ENCODE measurements at regions not wholly inside any gene's neighbourhood (a gene's known extent, or its start where the extent isn't known, plus 50 kb on each side); places are given as distances from the start of the nearest gene placed in this dataset.

DNA sequence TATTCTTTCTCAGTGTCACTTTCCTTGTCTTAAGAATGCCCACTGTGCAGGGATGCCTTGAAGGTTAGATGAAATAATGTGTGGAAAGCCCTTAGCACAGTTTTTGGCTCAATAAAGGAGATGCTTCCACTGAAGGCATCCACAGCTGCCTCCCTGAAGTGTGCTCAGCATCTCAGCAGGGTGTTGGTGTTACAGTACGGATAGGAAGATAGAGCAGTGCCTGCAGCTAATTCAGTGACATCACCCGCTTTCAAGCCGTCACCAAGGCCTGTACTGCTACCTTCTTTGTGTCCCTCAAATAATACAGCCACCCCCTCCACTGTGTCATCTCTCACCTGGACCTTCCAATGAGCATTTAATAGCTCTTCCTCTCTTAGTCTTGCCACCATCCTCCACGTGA is 59.0 kb downstream of the NDUFS5 start:
- DNase-seq, result no peak

GRCh38 chr1:39086386-39086785 is 60.2 kb downstream of the NDUFS5 start:
- no peak for DNase-seq

GRCh38 chr1:39086865-39087409 is 60.8 kb downstream of the NDUFS5 start:
- DNase-seq, result no peak

- no peak for DNase-seq
Measured at GRCh38 chr1:39087435-39087834, 61.3 kb downstream of the NDUFS5 start.

- no peak for DNase-seq
Measured at GRCh38 chr1:39088658-39089057, 62.5 kb downstream of the NDUFS5 start.

GRCh38 chr1:39089931-39090521 is 63.9 kb downstream of the NDUFS5 start:
- DNase-seq, result no peak

- no peak for DNase-seq
Measured at GRCh38 chr1:39090757-39091380, 64.7 kb downstream of the NDUFS5 start.

DNA sequence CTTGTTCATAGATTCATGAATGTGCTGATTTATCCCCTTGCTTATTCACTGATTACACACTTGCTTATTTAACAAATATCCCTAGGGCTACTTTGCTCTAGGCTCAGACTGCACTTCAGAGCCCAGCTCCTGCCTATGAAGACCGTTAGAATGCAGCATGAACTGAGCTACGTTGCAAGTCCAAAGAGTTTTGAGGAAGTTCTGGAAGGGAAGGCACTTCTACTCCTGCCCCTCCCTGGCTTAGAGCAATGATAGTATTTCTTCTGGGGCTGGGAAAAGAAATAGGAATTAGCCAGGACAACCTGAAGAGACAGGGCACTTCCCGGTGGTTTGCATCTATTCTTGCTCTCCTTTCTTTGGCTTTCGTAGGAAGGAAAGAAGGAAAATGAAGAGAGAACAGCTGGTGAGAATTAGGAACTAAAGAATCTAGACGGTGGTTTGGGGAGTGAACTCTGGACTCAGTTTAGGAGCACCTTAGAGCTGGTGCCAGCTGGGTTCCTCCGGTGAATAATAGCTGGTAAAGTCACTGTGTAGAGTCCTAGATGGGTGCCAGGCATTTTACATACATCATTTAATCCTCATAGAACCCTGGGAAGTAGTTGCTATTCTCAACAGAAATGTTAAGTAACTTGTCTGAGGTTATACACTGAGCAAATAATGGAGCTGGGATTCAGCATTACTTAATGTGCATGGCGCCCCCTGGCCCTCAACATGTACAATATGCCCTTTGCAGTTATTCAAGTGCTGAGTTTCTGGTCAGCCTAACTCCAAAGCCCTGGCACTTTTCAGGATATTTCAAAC is 65.9 kb downstream of the NDUFS5 start:
- DNase-seq, result no peak

GRCh38 chr1:39094685-39095084 is 68.5 kb downstream of the NDUFS5 start:
- no peak for DNase-seq

GRCh38 chr1:39098546-39099250 is 72.5 kb downstream of the NDUFS5 start:
- DNase-seq, result no peak

DNA sequence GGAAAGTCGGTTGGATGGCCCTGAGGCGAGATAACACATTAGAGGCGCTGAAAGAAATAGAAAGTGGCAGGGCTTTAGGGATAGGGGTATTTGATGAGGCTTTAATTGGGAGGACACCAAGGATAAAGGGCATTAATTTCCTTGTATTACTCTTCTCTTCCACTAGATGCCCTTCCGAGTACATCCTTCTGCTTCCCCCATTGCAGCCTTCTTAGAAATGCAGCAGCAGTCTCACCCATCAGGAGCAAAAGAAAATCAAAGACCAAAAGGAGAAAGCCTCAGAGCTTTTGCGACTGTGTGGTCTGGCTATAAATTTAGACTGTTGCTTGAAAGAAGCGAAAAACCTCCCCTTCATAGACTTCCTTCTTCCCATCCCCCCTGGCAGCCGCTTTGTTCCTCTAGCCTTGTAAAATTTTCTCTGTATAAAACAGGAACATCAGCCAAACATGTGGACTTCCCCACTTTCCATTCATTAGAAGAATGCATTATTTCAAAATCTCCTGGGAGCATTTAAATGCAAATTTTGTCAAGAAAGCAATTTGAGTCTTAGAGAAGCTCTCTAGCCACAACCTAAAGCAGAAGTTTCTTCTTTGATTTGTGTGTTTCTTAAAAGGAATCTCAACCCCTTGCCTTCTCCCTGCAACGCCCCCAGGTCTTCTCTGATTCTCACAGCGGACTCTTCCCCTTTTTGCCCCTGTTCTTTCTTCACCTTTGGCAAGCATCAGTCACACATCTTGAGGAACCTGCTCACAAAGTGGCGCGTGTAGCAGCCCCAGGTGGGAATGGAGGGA is 76.6 kb downstream of the NDUFS5 start:
- peak; percentile 79 for DNase-seq

- no peak for DNase-seq
Measured at GRCh38 chr1:39103328-39104157, 77.4 kb downstream of the NDUFS5 start.

DNA sequence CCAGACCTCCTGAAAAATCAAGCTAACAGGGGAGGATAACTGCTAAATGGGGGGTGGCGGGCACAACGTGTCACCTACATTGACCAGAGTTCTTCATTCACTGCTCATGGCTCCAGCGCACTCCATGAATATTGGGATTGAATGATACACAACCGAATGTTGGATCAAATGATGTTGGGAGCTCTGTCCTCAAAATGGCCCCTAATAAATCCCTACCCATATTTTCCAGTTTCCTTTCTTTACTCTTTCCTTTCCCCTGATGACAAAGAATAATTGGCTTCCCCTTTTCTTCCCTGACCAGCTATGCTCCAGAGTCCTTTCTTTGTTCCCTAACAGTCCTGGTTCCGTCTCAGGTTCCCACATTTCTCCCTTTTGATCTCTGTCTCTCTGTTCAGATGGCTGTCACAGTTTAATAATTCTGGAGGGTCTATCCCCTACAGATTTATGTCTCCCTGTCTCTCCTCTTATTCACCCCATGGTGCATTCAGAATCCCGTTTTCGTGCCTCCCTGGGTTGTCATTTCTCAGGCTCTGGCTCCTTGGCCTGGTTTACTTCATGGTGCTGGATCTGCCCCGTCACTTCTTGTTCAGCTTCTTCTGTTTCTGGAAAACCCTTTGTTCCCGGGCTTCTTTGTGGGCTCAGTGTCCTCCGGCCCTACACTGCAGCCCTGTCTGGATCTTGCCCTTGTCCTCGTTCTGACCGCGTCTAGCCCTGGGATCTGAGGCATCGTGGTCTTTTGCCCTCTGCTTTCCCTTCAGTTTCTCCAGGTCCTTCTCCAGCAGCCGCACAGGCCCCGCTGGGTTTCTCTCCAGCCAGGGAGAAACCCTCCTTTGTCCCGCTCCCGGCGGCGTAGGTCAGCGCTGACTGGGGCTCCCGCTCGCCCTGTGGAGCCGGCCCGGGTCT is 78.3 kb downstream of the NDUFS5 start:
- no peak for DNase-seq

- no peak for DNase-seq
Measured at GRCh38 chr1:39105061-39105840, 79.1 kb downstream of the NDUFS5 start.

DNA sequence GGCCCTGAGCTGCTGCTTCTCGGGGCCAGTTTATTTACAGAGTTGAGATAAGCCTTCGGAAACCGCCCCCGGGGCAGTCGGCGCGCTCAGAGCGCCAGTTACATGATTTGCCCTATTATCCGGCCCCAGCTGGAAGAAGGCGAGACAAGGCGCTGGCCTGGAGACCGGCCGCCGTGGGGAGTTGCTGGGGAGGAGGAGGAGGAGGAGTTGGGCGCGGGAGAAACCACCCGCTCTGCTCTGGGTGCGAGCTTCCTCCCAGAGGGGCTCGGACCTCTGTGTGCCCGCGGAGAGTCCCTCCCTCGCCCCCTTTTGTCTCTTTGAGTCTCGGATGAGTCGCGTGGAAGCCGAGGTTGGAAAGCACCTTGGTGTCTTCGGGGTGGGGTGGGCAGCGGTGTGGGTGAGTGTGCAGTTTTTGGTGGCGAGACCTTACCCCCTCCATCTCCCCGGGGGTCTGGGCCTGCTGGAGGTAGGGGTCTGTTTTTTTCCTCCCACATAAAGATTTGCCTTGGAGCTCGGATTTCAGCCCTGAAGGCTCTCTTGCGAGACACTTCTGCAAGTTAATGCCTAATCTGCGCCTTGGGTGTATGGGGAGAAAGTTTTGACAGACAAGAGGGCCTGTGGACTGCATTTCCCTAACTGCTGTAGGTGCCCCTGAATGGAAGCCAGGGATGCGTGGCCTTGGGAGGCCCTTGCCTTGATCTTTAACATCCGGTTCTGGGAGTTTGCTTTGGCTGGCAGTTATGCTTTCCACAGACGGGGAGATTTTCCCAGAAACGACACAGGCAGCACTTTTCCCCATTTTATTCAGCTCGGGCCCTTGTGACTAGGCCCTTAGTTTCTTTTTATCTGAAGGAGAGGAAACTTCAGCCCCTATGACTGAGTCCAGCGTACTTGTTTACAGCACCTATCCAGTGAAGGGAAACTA is 80.0 kb downstream of the NDUFS5 start:
- DNase-seq, result no peak

GRCh38 chr1:39106801-39107327 is 80.7 kb downstream of the NDUFS5 start:
- no peak for DNase-seq

DNA sequence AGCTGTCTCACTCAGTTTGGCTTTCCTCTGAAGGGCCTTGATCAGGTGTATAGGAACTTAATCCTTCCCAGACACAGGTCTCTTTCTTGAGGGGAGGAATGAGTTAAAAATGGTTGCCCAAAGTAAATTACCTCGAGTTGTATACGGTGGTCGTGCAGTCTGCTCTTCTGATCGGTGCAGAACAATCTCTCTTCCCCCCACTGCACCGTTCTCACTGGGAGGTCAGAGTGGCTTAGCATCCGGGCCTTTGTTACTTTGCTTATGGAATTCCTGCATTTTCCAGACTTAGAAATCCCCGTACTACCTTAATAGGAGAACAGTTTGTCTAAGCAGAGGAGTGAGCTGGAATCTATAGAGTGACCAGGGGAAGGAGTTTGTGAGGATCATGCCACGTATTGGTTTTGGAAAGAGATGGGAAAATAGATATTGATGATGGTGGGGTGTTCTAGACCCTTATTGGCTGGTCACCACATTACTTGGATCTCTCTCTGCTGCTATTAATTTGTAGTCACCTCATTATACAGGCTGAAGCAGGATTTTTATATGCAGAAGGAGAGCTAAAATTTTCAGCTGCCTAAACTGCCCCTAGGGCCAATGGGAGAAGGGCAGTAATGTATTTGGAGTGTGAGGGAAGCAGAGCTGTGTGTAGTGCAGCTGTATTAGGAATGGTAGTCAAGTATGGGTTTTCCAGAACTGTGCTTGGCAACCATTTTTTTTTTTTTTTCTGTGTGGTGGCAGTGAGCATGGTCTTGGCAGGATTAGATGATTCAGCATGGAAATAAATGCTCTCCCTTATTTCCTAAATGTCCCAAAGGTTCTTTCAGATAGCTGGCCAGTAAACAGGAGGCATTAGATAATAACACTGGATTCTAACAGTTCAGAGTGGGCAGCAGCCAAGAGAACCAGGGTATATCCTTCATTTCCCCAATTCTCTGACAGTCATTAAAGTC is 81.5 kb downstream of the NDUFS5 start:
- DNase-seq, result no peak
